ENCODE measurements at regions not wholly inside any gene's neighbourhood (a gene's known extent, or its start where the extent isn't known, plus 50 kb on each side); places are given as distances from the start of the nearest gene placed in this dataset.

- TF ChIP-seq CTCF (conservative IDR thresholded peaks at IDR 0.05; ENCODE audit: low read depth, low read length) (no peak), EZH2 (IDR thresholded peaks at IDR 0.05; ENCODE audit: low read length, unreplicated experiment) (no peak)
Measured at GRCh38 chr10:130382031-130382430, 245.8 kb downstream of the GLRX3 start.
